Effector memory CD4-positive, alpha-beta T cell (primary cell): ENCODE measurements at regions not wholly inside any gene's neighbourhood (a gene's known extent, or its start where the extent isn't known, plus 50 kb on each side); places are given as distances from the start of the nearest gene placed in this dataset.

Experiments used
- DNase-seq, 3 donors: peaks; one replicate each; pipeline ENCODE4 v3.0.0-alpha.2; 2020
- H3K27ac ChIP-seq: 2 replicates; pipeline ENCODE4 v1.7.0; 2013; ENCODE audit warnings: mild to moderate bottlenecking, low read length, moderate library complexity; ENCODE audit not compliant: insufficient read depth, poor library complexity, severe bottlenecking
- H3K27me3 ChIP-seq: replicated peaks from 2 replicates; pipeline ENCODE4 v1.7.0; 2013; ENCODE audit warnings: mild to moderate bottlenecking, low read length; ENCODE audit not compliant: insufficient read depth, control insufficient read depth, poor library complexity, severe bottlenecking
- H3K36me3 ChIP-seq: 2 replicates; pipeline ENCODE4 v1.7.0; 2013; ENCODE audit warnings: mild to moderate bottlenecking, low read length, moderate library complexity; ENCODE audit not compliant: control insufficient read depth, insufficient read depth
- H3K4me1 ChIP-seq: 2 replicates; pipeline ENCODE4 v1.7.0; 2013; ENCODE audit warnings: low read length, mild to moderate bottlenecking; ENCODE audit not compliant: control insufficient read depth, insufficient read depth, poor library complexity, severe bottlenecking
- H3K4me3 ChIP-seq: 2 replicates; pipeline ENCODE4 v1.7.0; 2013; ENCODE audit warnings: low read length, low read depth, mild to moderate bottlenecking; ENCODE audit not compliant: insufficient read depth, poor library complexity, severe bottlenecking
- H3K9me3 ChIP-seq: 2 replicates; pipeline ENCODE4 v1.7.0; 2013; ENCODE audit warnings: mild to moderate bottlenecking, low read length, moderate library complexity; ENCODE audit not compliant: control insufficient read depth

DNA sequence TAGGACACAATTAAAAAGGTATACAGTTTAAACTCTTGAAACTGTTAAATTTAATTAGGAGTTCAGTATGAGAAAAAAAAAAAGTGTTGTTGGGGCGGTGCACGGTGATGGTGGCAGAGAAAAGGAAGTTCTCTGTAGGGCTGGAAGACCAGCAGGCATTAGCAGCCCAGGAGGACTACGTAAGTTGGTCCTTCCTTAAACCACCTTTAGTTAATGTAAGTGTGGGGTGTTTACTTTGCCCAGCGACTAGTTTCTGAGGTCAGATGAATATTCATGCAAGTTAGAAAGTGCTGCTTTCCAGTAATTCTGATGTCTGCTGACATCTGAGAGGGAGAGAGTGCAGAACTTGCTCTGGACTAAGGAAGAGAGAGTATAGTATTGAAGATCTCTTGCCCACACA is 54.9 kb downstream of the NKX2-1 start:
- no peaks in the 10 kb centered on the region for H3K9me3 ChIP-seq

DNA sequence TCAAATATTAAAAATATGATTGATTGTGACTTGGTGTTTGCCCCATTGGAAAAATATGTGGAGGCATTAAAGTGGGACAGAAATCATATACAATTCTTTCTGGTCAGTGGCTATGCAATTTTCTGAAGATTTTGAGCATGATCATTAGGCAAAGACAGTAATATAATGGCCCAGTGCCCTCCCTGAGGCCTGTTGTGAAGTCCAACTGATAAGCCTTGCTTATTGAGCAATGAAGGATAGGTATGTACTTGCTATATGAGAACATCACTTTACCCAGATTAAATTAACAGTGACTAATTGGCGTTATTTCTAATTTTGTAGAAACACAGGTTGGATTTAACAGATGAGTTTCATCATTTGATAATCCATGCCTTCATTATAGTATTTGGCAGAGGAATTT is 57.1 kb downstream of the NKX2-1 start:
- Histone ChIP-seq H3K4me1 (no peaks in the 10 kb centered on the region), H3K27ac (no peak overlapping the region), H3K36me3 (no peaks in the 10 kb centered on the region), H3K4me3 (no peak overlapping the region), H3K9me3 (no peaks in the 10 kb centered on the region), H3K27me3 (no peaks in the 10 kb centered on the region)
- DNase-seq = no peak

More for the DNA sequence above, 54.9 kb downstream of the NKX2-1 start:
- H3K36me3 ChIP-seq = no peaks in the 10 kb centered on the region
- H3K4me3 ChIP-seq = no peak overlapping the region
- H3K4me1 ChIP-seq = no peaks in the 10 kb centered on the region
- H3K27me3 ChIP-seq = no peaks in the 10 kb centered on the region
- no peak for DNase-seq
- no peak overlapping the region for H3K27ac ChIP-seq

DNA sequence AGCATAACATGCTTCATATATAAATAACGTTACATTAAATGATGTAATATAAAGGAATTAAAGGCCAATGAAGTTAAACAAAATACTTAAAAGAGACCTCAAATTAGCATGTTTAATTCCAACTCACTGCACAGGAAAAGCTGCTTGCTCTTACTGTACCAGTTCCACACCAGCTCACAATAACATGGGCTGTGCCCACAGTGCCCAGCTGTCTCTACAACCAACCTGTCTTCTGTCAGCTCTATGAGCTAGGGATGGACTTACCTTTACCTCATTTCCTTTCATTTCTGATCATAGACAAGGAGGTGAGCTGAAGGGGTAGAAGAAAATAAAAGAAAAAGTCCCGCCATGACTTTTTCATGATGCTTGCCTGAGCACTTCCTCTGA is 64.8 kb downstream of the NKX2-1 start:
- no peak for DNase-seq
- H3K27ac ChIP-seq = no peak overlapping the region
- no peaks in the 10 kb centered on the region for H3K4me1 ChIP-seq
- H3K9me3 ChIP-seq = no peaks in the 10 kb centered on the region
- H3K27me3 ChIP-seq = no peaks in the 10 kb centered on the region
- no peaks in the 10 kb centered on the region for H3K36me3 ChIP-seq
- no peak overlapping the region for H3K4me3 ChIP-seq

DNA sequence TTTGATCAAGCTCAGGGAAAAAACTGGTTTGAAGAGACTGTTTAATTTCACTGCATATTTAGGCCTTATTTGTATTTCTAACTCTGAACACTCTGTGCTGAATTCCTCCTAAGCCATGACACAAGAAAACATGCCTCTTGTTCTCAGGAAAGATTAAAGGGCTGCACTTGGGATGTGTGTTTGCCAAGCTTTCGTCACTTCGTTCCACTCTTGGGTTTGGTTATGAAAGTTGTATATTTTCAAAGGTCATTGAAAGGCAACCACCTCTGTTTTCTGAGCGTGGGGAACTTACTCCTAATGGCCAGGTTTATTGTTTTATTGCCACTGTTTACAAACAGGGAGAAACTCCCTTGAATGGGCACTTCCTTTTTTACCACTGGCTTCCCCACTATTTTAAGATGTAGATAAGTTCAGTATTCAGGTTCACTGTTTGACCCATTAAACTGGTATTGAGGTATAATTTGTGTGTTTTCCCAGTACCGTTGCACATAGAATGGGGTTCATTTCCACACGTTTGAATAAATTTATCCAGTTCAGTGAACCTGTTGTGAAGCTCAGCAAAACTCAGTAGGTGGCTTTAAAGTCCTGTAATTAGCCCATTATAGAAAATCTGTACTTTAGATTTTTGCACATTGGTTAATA is 65.3 kb downstream of the NKX2-1 start:
- DNase-seq = no peak
- no peak overlapping the region for H3K4me3 ChIP-seq
- H3K4me1 ChIP-seq = no peaks in the 10 kb centered on the region

GRCh38 chr14:36452860-36453259 is 67.2 kb downstream of the NKX2-1 start:
- Histone ChIP-seq H3K4me3 (no peak overlapping the region), H3K27me3 (no peaks in the 10 kb centered on the region), H3K27ac (no peak overlapping the region), H3K36me3 (no peaks in the 10 kb centered on the region), H3K9me3 (no peaks in the 10 kb centered on the region), H3K4me1 (no peaks in the 10 kb centered on the region)
- no peak for DNase-seq

More for the DNA sequence above, 65.3 kb downstream of the NKX2-1 start:
- no peak overlapping the region for H3K27ac ChIP-seq
- H3K27me3 ChIP-seq = no peaks in the 10 kb centered on the region
- H3K36me3 ChIP-seq = no peaks in the 10 kb centered on the region
- no peaks in the 10 kb centered on the region for H3K9me3 ChIP-seq

- H3K36me3 ChIP-seq = no peaks in the 10 kb centered on the region
- no peak overlapping the region for H3K4me3 ChIP-seq
- no peak for DNase-seq
- H3K4me1 ChIP-seq = no peaks in the 10 kb centered on the region
- no peaks in the 10 kb centered on the region for H3K9me3 ChIP-seq
- H3K27me3 ChIP-seq = no peaks in the 10 kb centered on the region
- H3K27ac ChIP-seq = no peak overlapping the region
Observed at GRCh38 chr14:36451310-36452065, 68.5 kb downstream of the NKX2-1 start.

DNA sequence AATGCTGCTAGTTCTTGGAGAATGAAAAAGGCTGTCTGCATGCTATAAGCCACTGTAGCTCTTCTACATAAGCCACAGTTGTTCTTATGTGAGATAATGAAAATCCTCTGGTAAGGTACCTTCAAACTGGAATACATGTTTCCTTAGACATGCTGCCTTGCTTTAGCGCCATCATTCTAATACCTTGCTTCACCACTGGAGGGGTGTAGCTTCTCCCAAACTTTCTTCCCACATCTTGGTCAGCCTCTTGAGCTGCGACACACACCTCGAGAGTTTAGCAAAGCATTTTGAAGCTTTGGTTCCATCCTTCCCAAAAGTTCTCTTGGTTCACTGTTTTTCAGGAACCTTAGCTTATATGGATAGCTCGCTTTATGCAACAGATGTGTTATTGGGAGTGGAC is 69.5 kb downstream of the NKX2-1 start:
- no peaks in the 10 kb centered on the region for H3K4me1 ChIP-seq
- H3K9me3 ChIP-seq = no peaks in the 10 kb centered on the region
- H3K27ac ChIP-seq = no peak overlapping the region
- DNase-seq = no peak
- no peaks in the 10 kb centered on the region for H3K27me3 ChIP-seq
- no peaks in the 10 kb centered on the region for H3K36me3 ChIP-seq
- no peak overlapping the region for H3K4me3 ChIP-seq

GRCh38 chr14:36449903-36450302 is 70.1 kb downstream of the NKX2-1 start:
- Histone ChIP-seq H3K27me3 (no peaks in the 10 kb centered on the region), H3K9me3 (no peaks in the 10 kb centered on the region), H3K27ac (no peak overlapping the region), H3K4me3 (no peak overlapping the region), H3K4me1 (no peaks in the 10 kb centered on the region), H3K36me3 (no peaks in the 10 kb centered on the region)
- DNase-seq = no peak

DNA sequence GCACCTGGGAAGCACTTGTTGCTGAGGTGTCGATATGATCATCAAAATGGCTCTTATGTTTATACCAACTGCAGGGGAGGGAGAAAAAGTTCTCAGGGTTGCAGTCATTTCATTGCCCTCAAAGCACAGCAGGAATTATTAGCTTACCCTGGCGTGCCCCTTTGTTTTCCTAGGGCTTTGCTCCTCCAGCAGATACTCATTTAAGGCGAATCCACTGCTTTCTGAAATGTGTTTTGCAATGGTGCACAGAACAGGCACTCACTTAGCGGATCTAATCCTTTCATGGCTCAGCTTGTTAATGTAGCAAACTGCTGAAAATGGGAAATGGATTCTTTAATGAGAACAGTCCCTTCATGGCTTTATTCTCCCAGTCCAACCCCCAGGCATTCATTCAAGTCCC is 76.7 kb downstream of the NKX2-1 start:
- no peak for DNase-seq

DNA sequence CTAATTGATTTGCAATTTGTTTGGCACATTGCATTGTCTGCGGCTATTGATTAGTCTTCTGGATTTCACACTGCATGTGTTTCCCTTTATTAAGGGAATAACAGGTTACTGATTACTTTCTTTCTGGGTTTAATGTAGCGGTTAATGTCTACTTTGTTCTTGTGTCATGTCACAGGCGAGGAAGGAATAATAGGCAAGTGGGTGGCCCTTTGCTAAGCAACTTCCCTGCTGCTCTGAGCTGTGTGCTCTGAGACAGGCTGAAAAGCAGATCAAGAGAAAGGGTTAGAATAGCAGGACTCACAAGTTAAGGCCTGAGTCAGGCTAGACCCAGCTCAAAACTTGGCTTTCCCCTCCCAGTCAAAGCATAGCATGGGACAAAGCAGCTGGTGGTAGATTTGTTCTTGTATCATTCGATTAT is 77.2 kb downstream of the NKX2-1 start:
- Histone ChIP-seq H3K36me3 (no peaks in the 10 kb centered on the region), H3K4me3 (no peak overlapping the region), H3K9me3 (no peaks in the 10 kb centered on the region), H3K4me1 (no peaks in the 10 kb centered on the region), H3K27me3 (no peaks in the 10 kb centered on the region), H3K27ac (no peak overlapping the region)
- no peak for DNase-seq

More for the DNA sequence above, 76.7 kb downstream of the NKX2-1 start:
- Histone ChIP-seq H3K27ac (no peak overlapping the region), H3K36me3 (no peaks in the 10 kb centered on the region), H3K4me1 (no peaks in the 10 kb centered on the region), H3K27me3 (no peaks in the 10 kb centered on the region), H3K4me3 (no peak overlapping the region), H3K9me3 (no peaks in the 10 kb centered on the region)
